Endothelial cell of umbilical vein (primary cell): ENCODE measurements at regions not wholly inside any gene's neighbourhood (a gene's known extent, or its start where the extent isn't known, plus 50 kb on each side); places are given as distances from the start of the nearest gene placed in this dataset.

ENCODE experiments used
- BruUV-seq: library from RNA; stranded (reverse); fragments of 400-500 nt; replicated peaks from 2 replicates; lab custom pipeline; 2021; lab: Mats Ljungman, UMichigan
- CTCF ChIA-PET: fragments of 300-600, 350-600 bp; sonication (Branson Sonifier 250); formaldehyde crosslinking; loops from one replicate; lab custom pipeline; 2021; ENCODE audit warnings: antibody characterized with exemption, inconsistent platforms; lab: Charles Lee
- POLR2A ChIA-PET: fragments of 300-600, 350-600 bp; sonication (Branson Sonifier 250); formaldehyde crosslinking; loops from one replicate; lab custom pipeline; 2021; ENCODE audit warnings: antibody characterized with exemption, inconsistent platforms; lab: Charles Lee
- DNase-seq: peaks from one replicate; pipeline ENCODE4 v3.0.0-alpha.2; 2011; ENCODE audit warnings: low read depth, low spot score
- FAIRE-seq: peaks from 2 replicates; lab custom pipeline; 2011; peaks lifted over from hg19 to GRCh38; lab: Jason Lieb, UNC
- H2AFZ ChIP-seq: 2 replicates; pipeline ENCODE4 v1.6.0; 2012; ENCODE audit warnings: low read depth, low read length, control low read depth, inconsistent platforms
- H3K27ac ChIP-seq: 2 replicates; pipeline ENCODE4 v1.5.1; 2011; ENCODE audit warnings: low read depth, mild to moderate bottlenecking, control low read depth, low read length, moderate library complexity; ENCODE audit not compliant: insufficient read depth
- H3K27me3 ChIP-seq, 2 experiments: 2 replicates each; pipeline versions ENCODE4 v1.6.0 to v1.6.1; 2011; ENCODE audit warnings: low read length in 2 of 2, mixed read lengths in 1 of 2; ENCODE audit not compliant: control insufficient read depth in 2 of 2, insufficient read depth in 2 of 2
- H3K36me3 ChIP-seq, 2 experiments: 2 replicates in 1 of 2; 3 replicates in 1 of 2; pipeline ENCODE4 v1.5.1; 2011; ENCODE audit warnings: low read length in 2 of 2, mild to moderate bottlenecking in 1 of 2, moderate library complexity in 1 of 2; ENCODE audit not compliant: control insufficient read depth in 2 of 2, insufficient read depth in 2 of 2; ENCODE audit errors: extremely low read depth in 1 of 2
- H3K4me1 ChIP-seq: 3 replicates; pipeline ENCODE4 v1.5.1; 2011; ENCODE audit warnings: mild to moderate bottlenecking, low read length; ENCODE audit not compliant: control insufficient read depth, insufficient read depth; ENCODE audit errors: extremely low read depth
- H3K4me2 ChIP-seq: 2 replicates; pipeline ENCODE4 v1.6.1; 2011; ENCODE audit warnings: low read length, control low read depth, mixed read lengths; ENCODE audit not compliant: insufficient read depth
- H3K4me3 ChIP-seq, 3 experiments: fragments of 200-600 bp in 1 of 3; sonication (generic), shearing (Covaris generic) in 1 of 3; replicated peaks in 1 of 3; 2 replicates each; pipeline ENCODE4 v1.5.1; 2011 to 2016; ENCODE audit warnings: control low read depth in 3 of 3, low read length in 3 of 3, mild to moderate bottlenecking in 2 of 3, inconsistent platforms in 1 of 3, low read depth in 1 of 3, moderate library complexity in 1 of 3; ENCODE audit not compliant: insufficient read depth in 1 of 3
- H3K79me2 ChIP-seq: 2 replicates; pipeline ENCODE4 v1.6.0; 2012; ENCODE audit warnings: low read length, inconsistent platforms; ENCODE audit not compliant: control insufficient read depth, insufficient read depth
- H3K9ac ChIP-seq: replicated peaks from 2 replicates; pipeline ENCODE3; 2011; ENCODE audit warnings: low read length, control low read depth; ENCODE audit not compliant: insufficient read depth; ENCODE audit errors: extremely low read depth
- H3K9me1 ChIP-seq: replicated peaks from 3 replicates; pipeline ENCODE4 v1.6.0; 2011; ENCODE audit warnings: mild to moderate bottlenecking, low read length; ENCODE audit not compliant: control insufficient read depth, insufficient read depth; ENCODE audit errors: extremely low read depth
- H3K9me3 ChIP-seq: replicated peaks from 2 replicates; pipeline ENCODE4 v1.5.1; 2012; ENCODE audit warnings: low read length, inconsistent platforms; ENCODE audit not compliant: control insufficient read depth, insufficient read depth
- H4K20me1 ChIP-seq: replicated peaks from 2 replicates; pipeline ENCODE3; 2011; ENCODE audit warnings: mild to moderate bottlenecking, low read length; ENCODE audit not compliant: control insufficient read depth, insufficient read depth; ENCODE audit errors: extremely low read depth
- CTCF ChIP-seq, 2 donors: IDR thresholded peaks; 1 replicate in 1 of 2; 2 replicates in 1 of 2; pipeline ENCODE4 v1.5.1; 2011; ENCODE audit warnings: low read length in 2 of 2, mild to moderate bottlenecking in 2 of 2, moderate library complexity in 2 of 2, control low read depth in 1 of 2, inconsistent platforms in 1 of 2, low read depth in 1 of 2; ENCODE audit not compliant: insufficient read depth in 1 of 2; ENCODE audit errors: extremely low read depth in 1 of 2
- EZH2 ChIP-seq: IDR thresholded peaks from 2 replicates; pipeline ENCODE4 v1.6.1; 2012; ENCODE audit warnings: borderline replicate concordance, low read depth, mild to moderate bottlenecking, moderate library complexity, low read length, inconsistent platforms; ENCODE audit not compliant: severe bottlenecking
- FOS ChIP-seq: IDR thresholded peaks from 2 replicates; pipeline ENCODE4 v1.6.1; 2011; ENCODE audit warnings: mild to moderate bottlenecking, low read length, moderate library complexity, borderline replicate concordance; ENCODE audit not compliant: insufficient read depth
- GATA2 ChIP-seq: IDR thresholded peaks from 2 replicates; pipeline ENCODE4 v1.7.0; 2011; ENCODE audit warnings: low read depth, mild to moderate bottlenecking, moderate library complexity, mixed read lengths, low read length; ENCODE audit not compliant: insufficient read length, insufficient read depth
- JUN ChIP-seq: IDR thresholded peaks from 2 replicates; pipeline ENCODE4 v1.6.1; 2011; ENCODE audit warnings: borderline replicate concordance, low read depth; ENCODE audit not compliant: insufficient read length, insufficient read depth
- MAX ChIP-seq: IDR thresholded peaks from 2 replicates; pipeline ENCODE4 v1.6.1; 2011; ENCODE audit not compliant: insufficient read depth, insufficient read length
- MYC ChIP-seq: IDR thresholded peaks from one replicate; pipeline ENCODE4 v1.6.1; 2011; ENCODE audit warnings: mild to moderate bottlenecking, low read depth, low read length
- POLR2A ChIP-seq: IDR thresholded peaks from 2 replicates; pipeline ENCODE4 v1.6.1; 2012; ENCODE audit warnings: low read depth, mild to moderate bottlenecking, control low read depth, low read length
- POLR2AphosphoS5 ChIP-seq: IDR thresholded peaks from 2 replicates; pipeline ENCODE4 v1.6.1; 2012; ENCODE audit warnings: low read depth, mild to moderate bottlenecking, control low read depth, low read length, moderate library complexity; ENCODE audit not compliant: insufficient read depth
- dilution Hi-C: fragments of 300-500 bp; cut with MboI; formaldehyde crosslinking; loops from one replicate; pipeline ENCODE4 v1.15.0; 2019; ENCODE audit warnings: low sequenced_read_pairs; ENCODE audit not compliant: extremely low pct_ligation_motif_present
- intact Hi-C: fragments of 100-400 bp; cut with micrococcal nuclease; formaldehyde crosslinking; loops from one replicate; pipeline ENCODE4 v1.10.0; 2022

- Histone ChIP-seq H3K4me1 (no peaks in the 10 kb centered on the region), H3K4me3 (no peak overlapping the region), H4K20me1 (no peaks in the 10 kb centered on the region), H2AFZ (no peak overlapping the region), H3K9me1 (no peaks in the 10 kb centered on the region), H3K27ac (no peak overlapping the region), H3K36me3 (no peaks in the 10 kb centered on the region), H3K4me2 (no peak overlapping the region), H3K9me3 (peaks cover 4% of the 10 kb centered on the region), H3K9ac (no peak overlapping the region), H3K27me3 (no peaks in the 10 kb centered on the region), H3K79me2 (no peaks in the 10 kb centered on the region)
- intact Hi-C loops (no loop called here), dilution Hi-C loops (no loop called here)
- DNase-seq = no peak
- TF ChIP-seq FOS (no peak), MAX (no peak), POLR2A (no peak), EZH2 (no peak), JUN (no peak), CTCF (IDR thresholded peaks at IDR 0.05; ENCODE audit: extremely low read depth in 1 of 2, insufficient read depth in 1 of 2, low read depth in 1 of 2, low read length in 2 of 2) (no peak), GATA2 (no peak), MYC (no peak), POLR2AphosphoS5 (no peak)
- CTCF ChIA-PET = no interaction called here
- POLR2A ChIA-PET = no interaction called here
- FAIRE-seq = no peak
- no TSS peak for BruUV-seq
Observed at GRCh38 chr9:118767571-118767970, 601.7 kb downstream of the BRINP1 start.
